HEK293T (cell line): ENCODE measurements at regions not wholly inside any gene's neighbourhood (a gene's known extent, or its start where the extent isn't known, plus 50 kb on each side); places are given as distances from the start of the nearest gene placed in this dataset.

Source experiments
- CTCF ChIA-PET: fragments of 350-600 bp; formaldehyde crosslinking; extraction: SDS; loops from one replicate; lab custom pipeline; 2021; ENCODE audit warnings: antibody characterized with exemption, inconsistent platforms; lab: Yijun Ruan, JAX
- POLR2A ChIA-PET: fragments of 350-600 bp; formaldehyde crosslinking; extraction: SDS; loops from one replicate; lab custom pipeline; 2020; ENCODE audit warnings: antibody characterized with exemption, inconsistent platforms; lab: Yijun Ruan, JAX
- DNase-seq: peaks from one replicate; pipeline ENCODE4 v3.0.0; 2012; ENCODE audit warnings: mixed read lengths; ENCODE audit errors: extremely low spot score
- ARNT ChIP-seq: fragments of 450-650 bp; IDR thresholded peaks from 2 replicates; pipeline ENCODE4 v1.6.1; 2017; ENCODE audit warnings: mild to moderate bottlenecking
- BHLHE40 ChIP-seq: fragments of 450-650 bp; IDR thresholded peaks from 2 replicates; pipeline ENCODE4 v1.6.1; 2016; ENCODE audit warnings: mild to moderate bottlenecking, moderate library complexity, borderline replicate concordance
- CTBP1 ChIP-seq: fragments of 450-650 bp; IDR thresholded peaks from 2 replicates; pipeline ENCODE4 v1.6.1; 2016; ENCODE audit warnings: borderline replicate concordance
- ELF4 ChIP-seq: fragments of 450-650 bp; IDR thresholded peaks from 2 replicates; pipeline ENCODE4 v1.6.1; 2017; ENCODE audit warnings: antibody characterized with exemption
- FOXA1 ChIP-seq: fragments of 450-650 bp; IDR thresholded peaks from 2 replicates; pipeline ENCODE4 v1.6.1; 2016; ENCODE audit warnings: mild to moderate bottlenecking
- FOXK2 ChIP-seq: fragments of 450-650 bp; IDR thresholded peaks from 2 replicates; pipeline ENCODE4 v1.6.1; 2016; ENCODE audit warnings: mild to moderate bottlenecking
- FOXM1 ChIP-seq: fragments of 450-650 bp; IDR thresholded peaks from 2 replicates; pipeline ENCODE4 v1.6.1; 2017; ENCODE audit warnings: mild to moderate bottlenecking, borderline replicate concordance
- HDGF ChIP-seq: fragments of 450-650 bp; IDR thresholded peaks from 2 replicates; pipeline ENCODE4 v1.6.1; 2017; ENCODE audit warnings: antibody characterized with exemption, borderline replicate concordance
- L3MBTL2 ChIP-seq: fragments of 450-650 bp; conservative IDR thresholded peaks from 2 replicates; pipeline ENCODE4 v1.6.1; 2016; ENCODE audit warnings: mild to moderate bottlenecking
- LEF1 ChIP-seq: fragments of 450-650 bp; IDR thresholded peaks from 2 replicates; pipeline ENCODE4 v1.6.1; 2017; ENCODE audit warnings: mild to moderate bottlenecking, borderline replicate concordance
- NFRKB ChIP-seq: fragments of 450-650 bp; IDR thresholded peaks from 2 replicates; pipeline ENCODE4 v1.6.1; 2016; ENCODE audit warnings: mild to moderate bottlenecking, moderate library complexity
- PKNOX1 ChIP-seq: fragments of 450-650 bp; IDR thresholded peaks from 2 replicates; pipeline ENCODE4 v1.6.1; 2016
- SP1 ChIP-seq: fragments of 450-650 bp; IDR thresholded peaks from 2 replicates; pipeline ENCODE4 v1.6.1; 2017
- SUZ12 ChIP-seq: fragments of 450-650 bp; IDR thresholded peaks from 2 replicates; pipeline ENCODE4 v1.6.1; 2016; ENCODE audit warnings: mild to moderate bottlenecking
- TARDBP ChIP-seq: fragments of 450-650 bp; IDR thresholded peaks from 2 replicates; pipeline ENCODE4 v1.6.1; 2016
- ZNF384 ChIP-seq: fragments of 450-650 bp; IDR thresholded peaks from 2 replicates; pipeline ENCODE4 v1.6.1; 2016

DNA sequence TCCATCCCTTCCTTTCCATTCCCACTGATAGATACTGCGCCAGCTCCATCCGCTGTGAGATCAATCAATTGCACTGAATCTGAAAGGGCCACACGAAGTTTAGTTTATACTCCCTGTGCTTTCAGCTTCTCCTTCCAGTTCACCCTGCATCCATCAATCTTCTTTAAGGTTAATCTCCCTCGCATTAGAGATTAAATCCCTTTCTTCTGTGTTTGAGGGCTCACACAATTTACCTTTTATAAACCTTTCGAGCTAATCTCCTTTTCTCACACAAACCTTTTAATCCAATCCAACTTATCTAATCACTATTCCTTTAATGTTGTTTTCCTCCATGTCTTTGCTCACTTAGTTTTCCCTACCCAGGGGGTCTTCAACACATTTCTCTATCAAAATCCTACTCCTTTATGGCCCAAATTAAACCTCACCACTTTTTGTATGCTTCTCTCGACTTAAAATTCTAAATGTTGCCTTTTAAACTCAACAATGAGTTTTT lies 64.6 kb upstream of the HAPLN1 start:
- no peak for TF ChIP-seq ARNT
- no peak for TF ChIP-seq PKNOX1
- TF ChIP-seq FOXA1, result no peak
- TF ChIP-seq SUZ12, result no peak
- no peak for TF ChIP-seq TARDBP
- TF ChIP-seq ZNF384, result no peak
- no peak for TF ChIP-seq HDGF
- TF ChIP-seq FOXK2, result no peak
- no peak for TF ChIP-seq NFRKB
- TF ChIP-seq CTBP1, result no peak
- no peak for TF ChIP-seq SP1
- no peak for TF ChIP-seq ELF4
- no peak for TF ChIP-seq FOXM1
- TF ChIP-seq BHLHE40, result no peak
- TF ChIP-seq LEF1, result no peak
- POLR2A ChIA-PET, result no interaction called here
- CTCF ChIA-PET, result no interaction called here
- no peak for DNase-seq

GRCh38 chr5:83780699-83781350 lies 60.2 kb upstream of the HAPLN1 start:
- no peak for TF ChIP-seq SP1
- no peak for TF ChIP-seq L3MBTL2
- no peak for TF ChIP-seq FOXA1
- no peak for TF ChIP-seq NFRKB
- TF ChIP-seq ZNF384, result no peak
- TF ChIP-seq LEF1, result no peak
- TF ChIP-seq ELF4, result no peak
- TF ChIP-seq ARNT, result no peak
- TF ChIP-seq CTBP1, result no peak
- no peak for TF ChIP-seq HDGF
- TF ChIP-seq FOXK2, result no peak
- TF ChIP-seq PKNOX1, result no peak
- TF ChIP-seq SUZ12, result no peak
- TF ChIP-seq TARDBP, result no peak
- TF ChIP-seq FOXM1, result no peak
- no peak for TF ChIP-seq BHLHE40
- ChIA-PET POLR2A (no interaction called here), CTCF (no interaction called here)
- DNase-seq, result no peak

DNA sequence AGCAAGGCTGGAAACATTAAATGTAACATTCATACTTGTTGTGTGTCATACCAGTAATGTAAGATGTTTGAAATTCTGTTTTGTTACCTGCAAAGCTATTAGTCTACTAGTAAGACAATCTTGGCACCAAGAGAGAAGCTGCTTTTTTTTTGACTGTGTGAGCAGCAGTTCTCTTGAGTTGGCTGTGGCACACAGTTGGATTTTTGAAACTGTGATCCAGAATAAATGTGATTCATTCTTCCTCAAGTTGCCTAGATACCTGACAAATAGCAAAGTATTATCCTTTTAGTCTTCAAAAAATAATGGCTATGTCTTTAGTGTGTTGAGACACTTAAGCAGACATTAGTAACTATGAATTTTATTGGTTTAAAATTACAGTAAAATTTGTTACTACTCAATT lies 57.2 kb upstream of the HAPLN1 start:
- CTCF ChIA-PET, result no interaction called here
- POLR2A ChIA-PET, result no interaction called here
- TF ChIP-seq PKNOX1 (no peak), HDGF (no peak), BHLHE40 (no peak), FOXM1 (no peak), SUZ12 (no peak)
- DNase-seq, result no peak

DNA sequence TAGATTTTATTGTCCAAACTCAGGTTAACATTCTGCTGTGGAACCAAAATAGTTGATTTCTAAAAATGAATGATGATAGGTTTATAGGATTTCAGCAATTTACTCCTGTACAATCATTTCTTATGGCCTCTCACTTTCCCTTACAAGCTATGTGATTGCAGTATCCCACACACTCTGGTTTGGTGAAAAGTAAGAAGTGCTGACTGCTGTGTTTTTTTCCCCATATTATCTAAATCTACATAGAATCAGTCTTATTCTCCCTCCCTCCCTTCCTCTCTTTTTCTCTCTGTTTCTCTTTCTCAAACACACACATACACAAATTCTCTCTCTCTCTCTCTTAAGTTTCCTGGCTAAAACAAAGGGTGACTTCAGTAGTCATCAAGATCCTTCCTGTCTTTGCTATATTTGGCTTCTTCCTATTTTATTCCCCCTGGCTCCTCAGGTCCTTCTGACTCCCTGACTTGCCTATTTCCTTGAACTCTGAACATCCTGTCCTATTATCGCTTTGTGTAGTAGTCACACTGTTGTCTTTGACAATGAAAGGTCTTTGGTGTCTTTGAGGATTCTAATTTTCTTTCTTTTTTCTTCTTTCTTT lies 55.9 kb upstream of the HAPLN1 start:
- TF ChIP-seq ZNF384 (no peak), ARNT (no peak), FOXK2 (no peak)
- POLR2A ChIA-PET, result no interaction called here
- no peak for DNase-seq
- CTCF ChIA-PET, result no interaction called here
